ENCODE measurements at regions not wholly inside any gene's neighbourhood (a gene's known extent, or its start where the extent isn't known, plus 50 kb on each side); places are given as distances from the start of the nearest gene placed in this dataset.

DNA sequence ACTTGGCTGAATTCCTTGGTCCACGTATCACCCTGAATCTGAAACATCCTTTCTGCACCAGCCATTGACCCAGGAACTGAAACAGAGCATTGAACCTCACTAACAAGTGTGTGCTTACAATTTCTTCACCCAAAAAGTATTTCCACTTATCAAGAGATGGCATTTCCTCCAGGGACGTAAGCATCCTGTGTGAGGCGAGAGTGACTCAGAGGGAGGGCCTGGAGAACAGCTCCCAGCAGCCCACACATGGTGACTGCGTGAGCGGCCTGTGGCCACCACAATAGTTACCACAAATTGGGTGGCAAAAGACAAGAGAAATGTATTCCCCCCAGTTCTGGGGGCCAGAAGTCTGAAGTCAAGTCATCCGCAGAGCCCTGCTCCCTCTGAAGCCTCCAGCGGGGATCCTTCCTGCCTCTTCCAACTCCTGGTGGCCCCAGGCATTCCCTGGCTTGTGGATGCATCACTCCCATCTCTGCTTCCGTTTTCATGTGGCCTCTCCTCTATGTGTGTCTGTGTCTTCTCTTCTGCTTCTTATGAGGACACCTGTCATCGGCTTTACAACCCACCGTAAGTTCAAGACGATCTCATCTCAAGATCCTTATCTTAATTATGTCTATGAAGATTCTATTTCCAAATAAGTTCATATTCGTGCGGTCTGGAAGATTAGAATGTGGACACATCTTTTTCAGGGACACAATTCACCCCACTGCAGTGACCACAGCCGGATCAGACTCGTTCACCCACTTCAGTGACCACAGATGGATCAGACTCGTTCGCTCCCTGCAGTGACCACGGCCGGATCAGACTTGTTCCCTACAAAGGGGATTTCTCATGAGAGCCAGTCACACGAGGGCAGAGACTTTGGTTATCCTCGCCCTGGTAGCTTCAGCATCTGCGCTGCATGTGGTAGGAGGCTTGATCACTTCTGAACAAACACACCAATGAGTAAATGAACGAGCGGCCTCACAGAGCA is 122.6 kb upstream of the FOXF1 start:
- no peak for ATAC-seq
- H3K4me1 ChIP-seq (ENCODE audit: control insufficient read depth, insufficient read depth, low read length), result no peaks in the 10 kb centered on the region
- intact Hi-C loops (cut with micrococcal nuclease; ENCODE audit: unreplicated experiment) (no loop called here), in situ Hi-C loops (cut with HindIII; ENCODE audit: low pct_unique_long_range_greater_than_20kb, low sequenced_read_pairs) (no loop called here)
- TF ChIP-seq TCF7L2 (IDR thresholded peaks at IDR 0.05; ENCODE audit: low read depth, low read length) (no peak), POLR2AphosphoS5 (IDR thresholded peaks at IDR 0.05; ENCODE audit: low read depth, low read length) (no peak), SIN3A (IDR thresholded peaks at IDR 0.05; ENCODE audit: borderline replicate concordance, insufficient read depth, low read depth, low read length) (no peak)
- TF ChIP-seq, protein P1, sequence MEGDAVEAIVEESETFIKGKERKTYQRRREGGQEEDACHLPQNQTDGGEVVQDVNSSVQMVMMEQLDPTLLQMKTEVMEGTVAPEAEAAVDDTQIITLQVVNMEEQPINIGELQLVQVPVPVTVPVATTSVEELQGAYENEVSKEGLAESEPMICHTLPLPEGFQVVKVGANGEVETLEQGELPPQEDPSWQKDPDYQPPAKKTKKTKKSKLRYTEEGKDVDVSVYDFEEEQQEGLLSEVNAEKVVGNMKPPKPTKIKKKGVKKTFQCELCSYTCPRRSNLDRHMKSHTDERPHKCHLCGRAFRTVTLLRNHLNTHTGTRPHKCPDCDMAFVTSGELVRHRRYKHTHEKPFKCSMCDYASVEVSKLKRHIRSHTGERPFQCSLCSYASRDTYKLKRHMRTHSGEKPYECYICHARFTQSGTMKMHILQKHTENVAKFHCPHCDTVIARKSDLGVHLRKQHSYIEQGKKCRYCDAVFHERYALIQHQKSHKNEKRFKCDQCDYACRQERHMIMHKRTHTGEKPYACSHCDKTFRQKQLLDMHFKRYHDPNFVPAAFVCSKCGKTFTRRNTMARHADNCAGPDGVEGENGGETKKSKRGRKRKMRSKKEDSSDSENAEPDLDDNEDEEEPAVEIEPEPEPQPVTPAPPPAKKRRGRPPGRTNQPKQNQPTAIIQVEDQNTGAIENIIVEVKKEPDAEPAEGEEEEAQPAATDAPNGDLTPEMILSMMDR (IDR thresholded peaks at IDR 0.05), result no peak
- TF ChIP-seq, protein P2, sequence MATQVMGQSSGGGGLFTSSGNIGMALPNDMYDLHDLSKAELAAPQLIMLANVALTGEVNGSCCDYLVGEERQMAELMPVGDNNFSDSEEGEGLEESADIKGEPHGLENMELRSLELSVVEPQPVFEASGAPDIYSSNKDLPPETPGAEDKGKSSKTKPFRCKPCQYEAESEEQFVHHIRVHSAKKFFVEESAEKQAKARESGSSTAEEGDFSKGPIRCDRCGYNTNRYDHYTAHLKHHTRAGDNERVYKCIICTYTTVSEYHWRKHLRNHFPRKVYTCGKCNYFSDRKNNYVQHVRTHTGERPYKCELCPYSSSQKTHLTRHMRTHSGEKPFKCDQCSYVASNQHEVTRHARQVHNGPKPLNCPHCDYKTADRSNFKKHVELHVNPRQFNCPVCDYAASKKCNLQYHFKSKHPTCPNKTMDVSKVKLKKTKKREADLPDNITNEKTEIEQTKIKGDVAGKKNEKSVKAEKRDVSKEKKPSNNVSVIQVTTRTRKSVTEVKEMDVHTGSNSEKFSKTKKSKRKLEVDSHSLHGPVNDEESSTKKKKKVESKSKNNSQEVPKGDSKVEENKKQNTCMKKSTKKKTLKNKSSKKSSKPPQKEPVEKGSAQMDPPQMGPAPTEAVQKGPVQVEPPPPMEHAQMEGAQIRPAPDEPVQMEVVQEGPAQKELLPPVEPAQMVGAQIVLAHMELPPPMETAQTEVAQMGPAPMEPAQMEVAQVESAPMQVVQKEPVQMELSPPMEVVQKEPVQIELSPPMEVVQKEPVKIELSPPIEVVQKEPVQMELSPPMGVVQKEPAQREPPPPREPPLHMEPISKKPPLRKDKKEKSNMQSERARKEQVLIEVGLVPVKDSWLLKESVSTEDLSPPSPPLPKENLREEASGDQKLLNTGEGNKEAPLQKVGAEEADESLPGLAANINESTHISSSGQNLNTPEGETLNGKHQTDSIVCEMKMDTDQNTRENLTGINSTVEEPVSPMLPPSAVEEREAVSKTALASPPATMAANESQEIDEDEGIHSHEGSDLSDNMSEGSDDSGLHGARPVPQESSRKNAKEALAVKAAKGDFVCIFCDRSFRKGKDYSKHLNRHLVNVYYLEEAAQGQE (IDR thresholded peaks at IDR 0.05; ENCODE audit: insufficient read depth in 1 of 2, low read depth in 2 of 2, low read length in 1 of 2), result no peak
- no peak overlapping the region for H3K4me3 ChIP-seq (ENCODE audit: low read depth in 2 of 2, low read length in 2 of 2)
- POLR2A ChIA-PET, result no interaction called here
- no peaks in the 10 kb centered on the region for H3K9me3 ChIP-seq (ENCODE audit: control insufficient read depth, insufficient read depth, low read depth, low read length)
- H3K27ac ChIP-seq (ENCODE audit: low read length), result no peak overlapping the region
- DNase-seq (ENCODE audit: low read depth, low spot score), result no peak
- no TSS peak for BruUV-seq (replicated peaks)
- CTCF ChIA-PET, result no interaction called here
- no peaks in the 10 kb centered on the region for H3K27me3 ChIP-seq (ENCODE audit: control insufficient read depth, insufficient read depth, low read length)
- H3K36me3 ChIP-seq (ENCODE audit: control insufficient read depth, insufficient read depth, low read length), result no peaks in the 10 kb centered on the region

DNA sequence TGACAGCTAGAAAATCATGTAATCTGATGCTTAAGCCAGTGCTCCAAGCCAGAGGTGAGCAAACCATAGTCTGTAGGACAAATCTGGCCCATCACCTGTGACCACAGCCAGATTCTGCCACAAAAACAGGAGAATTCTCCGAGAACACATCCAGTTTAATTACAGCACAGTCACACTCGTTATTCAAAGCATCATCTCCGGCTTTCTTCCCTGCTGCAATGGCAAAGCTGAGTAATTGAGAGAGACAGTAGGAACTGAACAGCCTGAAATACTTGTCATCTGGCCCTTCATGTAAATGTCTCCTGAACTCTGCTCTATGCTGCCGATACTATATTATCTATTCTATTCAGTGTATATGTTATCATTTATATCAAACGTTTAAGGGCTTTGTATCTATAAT is 121.4 kb upstream of the FOXF1 start:
- no peak for ATAC-seq
- Histone ChIP-seq H3K36me3 (ENCODE audit: control insufficient read depth, insufficient read depth, low read length) (no peaks in the 10 kb centered on the region), H3K4me1 (ENCODE audit: control insufficient read depth, insufficient read depth, low read length) (no peaks in the 10 kb centered on the region), H3K4me3 (ENCODE audit: low read depth in 2 of 2, low read length in 2 of 2) (no peak overlapping the region), H3K9me3 (ENCODE audit: control insufficient read depth, insufficient read depth, low read depth, low read length) (no peaks in the 10 kb centered on the region), H3K27me3 (ENCODE audit: control insufficient read depth, insufficient read depth, low read length) (no peaks in the 10 kb centered on the region), H3K27ac (ENCODE audit: low read length) (no peak overlapping the region)
- DNase-seq (ENCODE audit: low read depth, low spot score), result no peak
- POLR2A ChIA-PET, result no interaction called here
- intact Hi-C loops (cut with micrococcal nuclease; ENCODE audit: unreplicated experiment) (no loop called here), in situ Hi-C loops (cut with HindIII; ENCODE audit: low pct_unique_long_range_greater_than_20kb, low sequenced_read_pairs) (no loop called here)
- CTCF ChIA-PET, result no interaction called here
- no peak for TF ChIP-seq POLR2AphosphoS5 (IDR thresholded peaks at IDR 0.05; ENCODE audit: low read depth, low read length)
- TF ChIP-seq, protein P1 (IDR thresholded peaks at IDR 0.05), result no peak
- TF ChIP-seq TCF7L2 (IDR thresholded peaks at IDR 0.05; ENCODE audit: low read depth, low read length), result no peak
- TF ChIP-seq, protein P2 (IDR thresholded peaks at IDR 0.05; ENCODE audit: insufficient read depth in 1 of 2, low read depth in 2 of 2, low read length in 1 of 2), result no peak
- no peak for TF ChIP-seq SIN3A (IDR thresholded peaks at IDR 0.05; ENCODE audit: borderline replicate concordance, insufficient read depth, low read depth, low read length)
- BruUV-seq (replicated peaks), result no TSS peak

Data from Panc1 (cell line).